ENCODE measurements at regions not wholly inside any gene's neighbourhood (a gene's known extent, or its start where the extent isn't known, plus 50 kb on each side); places are given as distances from the start of the nearest gene placed in this dataset.

- no peak for DNase-seq (ENCODE audit: low read depth in 2 of 2)
These were observed 667.6 kb upstream of the CELF2 start for GRCh38 chr10:10350050-10350449.

GRCh38 chr10:10351451-10351850 lies 666.2 kb upstream of the CELF2 start:
- no peak for DNase-seq (ENCODE audit: low read depth in 2 of 2)

- DNase-seq (ENCODE audit: low read depth in 2 of 2), result no peak
These were observed 664.3 kb upstream of the CELF2 start for GRCh38 chr10:10353326-10353868.

- DNase-seq (ENCODE audit: low read depth in 2 of 2), result no peak
These were observed 658.4 kb upstream of the CELF2 start for GRCh38 chr10:10359263-10359662.

- DNase-seq (ENCODE audit: low read depth in 2 of 2), result no peak
These were observed 656.3 kb upstream of the CELF2 start for GRCh38 chr10:10361301-10361885.

- DNase-seq (ENCODE audit: low read depth in 2 of 2), result no peak
These were observed 654.9 kb upstream of the CELF2 start for GRCh38 chr10:10362800-10363199.

GRCh38 chr10:10363217-10363616 lies 654.5 kb upstream of the CELF2 start:
- no peak for DNase-seq (ENCODE audit: low read depth in 2 of 2)

- DNase-seq (ENCODE audit: low read depth in 2 of 2), result no peak
These were observed 652.8 kb upstream of the CELF2 start for GRCh38 chr10:10364902-10365301.

GRCh38 chr10:10365676-10366075 lies 652.0 kb upstream of the CELF2 start:
- DNase-seq (ENCODE audit: low read depth in 2 of 2), result no peak

GRCh38 chr10:10366836-10367235 lies 650.8 kb upstream of the CELF2 start:
- no peak for DNase-seq (ENCODE audit: low read depth in 2 of 2)

GRCh38 chr10:10367264-10367663 lies 650.4 kb upstream of the CELF2 start:
- no peak for DNase-seq (ENCODE audit: low read depth in 2 of 2)

GRCh38 chr10:10368951-10369576 lies 648.6 kb upstream of the CELF2 start:
- no peak for DNase-seq (ENCODE audit: low read depth in 2 of 2)

- no peak for DNase-seq (ENCODE audit: low read depth in 2 of 2)
These were observed 631.8 kb upstream of the CELF2 start for GRCh38 chr10:10385831-10386230.

- DNase-seq (ENCODE audit: low read depth in 2 of 2), result no peak
These were observed 628.5 kb upstream of the CELF2 start for GRCh38 chr10:10389182-10389581.

GRCh38 chr10:10392511-10392910 lies 625.2 kb upstream of the CELF2 start:
- DNase-seq (ENCODE audit: low read depth in 2 of 2), result no peak

GRCh38 chr10:10394933-10395658 lies 622.6 kb upstream of the CELF2 start:
- DNase-seq (ENCODE audit: low read depth in 2 of 2), result no peak

- no peak for DNase-seq (ENCODE audit: low read depth in 2 of 2)
These were observed 621.1 kb upstream of the CELF2 start for GRCh38 chr10:10396601-10397000.

GRCh38 chr10:10397906-10398305 lies 619.8 kb upstream of the CELF2 start:
- DNase-seq (ENCODE audit: low read depth in 2 of 2), result no peak

GRCh38 chr10:10403762-10404161 lies 613.9 kb upstream of the CELF2 start:
- no peak for DNase-seq (ENCODE audit: low read depth in 2 of 2)

- DNase-seq (ENCODE audit: low read depth in 2 of 2), result no peak
These were observed 600.0 kb upstream of the CELF2 start for GRCh38 chr10:10417671-10418070.

GRCh38 chr10:10418387-10418786 lies 599.3 kb upstream of the CELF2 start:
- DNase-seq (ENCODE audit: low read depth in 2 of 2), result no peak

GRCh38 chr10:10421071-10421470 lies 596.6 kb upstream of the CELF2 start:
- DNase-seq (ENCODE audit: low read depth in 2 of 2), result no peak

Data from activated CD4-positive, alpha-beta T cell treated with anti-CD3 and anti-CD28 coated beads for 24 hours (primary cell).